Forelimb muscle (tissue), 1 donor: ENCODE measurements at regions not wholly inside any gene's neighbourhood (a gene's known extent, or its start where the extent isn't known, plus 50 kb on each side); places are given as distances from the start of the nearest gene placed in this dataset.
"Not testable (repeated sequence)": the region's sequence is repeated elsewhere in the genome, so short reads cannot be mapped to it uniquely, and the experiment has no call there.

Experiments used
- DNase-seq: peaks from one replicate; pipeline ENCODE4 v3.0.0-alpha.2; 2013; ENCODE audit warnings: low read depth

GRCh38 chr2:39996653-39997080 lies 217.6 kb upstream of the THUMPD2 start:
- DNase-seq: no peak

- no peak for DNase-seq
Observed at GRCh38 chr2:39995005-39995737, 216.1 kb upstream of the THUMPD2 start.

- no peak for DNase-seq
Observed at GRCh38 chr2:39994151-39994550, 215.1 kb upstream of the THUMPD2 start.

- DNase-seq: no peak
Observed at GRCh38 chr2:39991298-39991697, 212.2 kb upstream of the THUMPD2 start.

GRCh38 chr2:39990335-39990900 lies 211.4 kb upstream of the THUMPD2 start:
- no peak for DNase-seq

- DNase-seq: no peak
Observed at GRCh38 chr2:39989888-39990287, 210.8 kb upstream of the THUMPD2 start.

- peak; percentile 19 for DNase-seq
Observed at GRCh38 chr2:39981883-39982311, 202.8 kb upstream of the THUMPD2 start.

GRCh38 chr2:39975476-39976020 lies 196.5 kb upstream of the THUMPD2 start:
- DNase-seq: no peak

- DNase-seq: no peak
Observed at GRCh38 chr2:39968037-39968436, 189.0 kb upstream of the THUMPD2 start.

GRCh38 chr2:39960681-39961080 lies 181.6 kb upstream of the THUMPD2 start:
- DNase-seq: not testable (repeated sequence)

GRCh38 chr2:39954346-39954745 lies 175.3 kb upstream of the THUMPD2 start:
- no peak for DNase-seq

- no peak for DNase-seq
Observed at GRCh38 chr2:39949131-39949530, 170.1 kb upstream of the THUMPD2 start.

- no peak for DNase-seq
Observed at GRCh38 chr2:39948016-39948719, 169.1 kb upstream of the THUMPD2 start.

GRCh38 chr2:39947294-39948015 lies 168.4 kb upstream of the THUMPD2 start:
- no peak for DNase-seq

- DNase-seq: no peak
Observed at GRCh38 chr2:39942950-39943349, 163.9 kb upstream of the THUMPD2 start.

GRCh38 chr2:39938035-39938835 lies 159.2 kb upstream of the THUMPD2 start:
- no peak for DNase-seq

GRCh38 chr2:39937621-39938020 lies 158.6 kb upstream of the THUMPD2 start:
- DNase-seq: no peak

- no peak for DNase-seq
Observed at GRCh38 chr2:39934851-39935250, 155.8 kb upstream of the THUMPD2 start.

- no peak for DNase-seq
Observed at GRCh38 chr2:39933196-39933595, 154.1 kb upstream of the THUMPD2 start.

- no peak for DNase-seq
Observed at GRCh38 chr2:39932198-39932597, 153.1 kb upstream of the THUMPD2 start.
